H9 (cell line): ENCODE measurements at regions not wholly inside any gene's neighbourhood (a gene's known extent, or its start where the extent isn't known, plus 50 kb on each side); places are given as distances from the start of the nearest gene placed in this dataset.

Source experiments
- DNase-seq: peaks from one replicate; pipeline ENCODE4 v3.0.0-alpha.2; 2017
- H2AFZ ChIP-seq: one replicate; pipeline ENCODE4 v1.6.1; 2013; ENCODE audit warnings: mild to moderate bottlenecking, low read length, control low read depth, moderate library complexity
- H2AK5ac ChIP-seq: 2 replicates; pipeline ENCODE4 v1.6.1; 2013; ENCODE audit warnings: low read length, control low read depth, mixed read lengths; ENCODE audit not compliant: insufficient read length
- H2BK120ac ChIP-seq: one replicate; pipeline ENCODE4 v1.6.1; 2013; ENCODE audit warnings: low read depth, mild to moderate bottlenecking, low read length, control low read depth, inconsistent platforms; ENCODE audit not compliant: poor library complexity, severe bottlenecking
- H2BK12ac ChIP-seq: 2 replicates; pipeline ENCODE4 v1.6.1; 2013; ENCODE audit warnings: low read length, control low read depth, mixed read lengths, low read depth; ENCODE audit not compliant: insufficient read length
- H2BK15ac ChIP-seq: 2 replicates; pipeline ENCODE4 v1.6.1; 2013; ENCODE audit warnings: low read depth, low read length, control low read depth
- H2BK20ac ChIP-seq: one replicate; pipeline ENCODE4 v1.6.1; 2013; ENCODE audit warnings: low read depth, mild to moderate bottlenecking, low read length, control low read depth, inconsistent platforms; ENCODE audit not compliant: poor library complexity, severe bottlenecking
- H2BK5ac ChIP-seq: 2 replicates; pipeline ENCODE4 v1.6.1; 2013; ENCODE audit warnings: low read length, control low read depth, mixed read lengths; ENCODE audit not compliant: insufficient read length
- H3K14ac ChIP-seq: 2 replicates; pipeline ENCODE4 v1.6.1; 2013; ENCODE audit warnings: low read length, control low read depth; ENCODE audit not compliant: insufficient read depth
- H3K18ac ChIP-seq: 2 replicates; pipeline ENCODE4 v1.6.1; 2013; ENCODE audit warnings: low read depth, mild to moderate bottlenecking, mixed read lengths, low read length, control low read depth; ENCODE audit not compliant: insufficient read length
- H3K23ac ChIP-seq: 2 replicates; pipeline ENCODE4 v1.6.1; 2013; ENCODE audit warnings: low read length, control low read depth, mixed read lengths, low read depth; ENCODE audit not compliant: insufficient read length
- H3K23me2 ChIP-seq: 2 replicates; pipeline ENCODE4 v1.6.1; 2013; ENCODE audit warnings: low read depth, mild to moderate bottlenecking, mixed read lengths, low read length, control low read depth; ENCODE audit not compliant: insufficient read length, poor library complexity, severe bottlenecking
- H3K27ac ChIP-seq: 2 replicates; pipeline ENCODE4 v1.5.1; 2013; ENCODE audit warnings: low read length, control low read depth, mixed read lengths, low read depth; ENCODE audit not compliant: insufficient read length
- H3K27me3 ChIP-seq: 2 replicates; pipeline ENCODE4 v1.6.1; 2013; ENCODE audit warnings: low read length, control low read depth, inconsistent platforms; ENCODE audit not compliant: insufficient read depth
- H3K4ac ChIP-seq: 2 replicates; pipeline ENCODE4 v1.6.1; 2013; ENCODE audit warnings: low read depth, mild to moderate bottlenecking, control low read depth, inconsistent platforms, low read length, moderate library complexity
- H3K4me1 ChIP-seq: 2 replicates; pipeline ENCODE4 v1.6.1; 2013; ENCODE audit warnings: low read length, control low read depth, inconsistent platforms; ENCODE audit not compliant: insufficient read depth
- H3K4me2 ChIP-seq: 2 replicates; pipeline ENCODE4 v1.6.1; 2013; ENCODE audit warnings: low read length, control low read depth, mixed read lengths; ENCODE audit not compliant: insufficient read length, insufficient read depth
- H3K56ac ChIP-seq: 2 replicates; pipeline ENCODE4 v1.6.1; 2013; ENCODE audit warnings: low read depth, mild to moderate bottlenecking, mixed read lengths, low read length, control low read depth; ENCODE audit not compliant: insufficient read length
- H3K79me1 ChIP-seq: 2 replicates; pipeline ENCODE4 v1.6.1; 2013; ENCODE audit warnings: low read depth, mild to moderate bottlenecking, moderate library complexity, low read length, control low read depth, inconsistent platforms; ENCODE audit not compliant: insufficient read depth, poor library complexity, severe bottlenecking
- H3K79me2 ChIP-seq: 2 replicates; pipeline ENCODE4 v1.6.1; 2013; ENCODE audit warnings: low read length, control low read depth, inconsistent platforms; ENCODE audit not compliant: insufficient read depth
- H3K9ac ChIP-seq: 2 replicates; pipeline ENCODE4 v1.6.1; 2013; ENCODE audit warnings: low read length, control low read depth, mixed read lengths; ENCODE audit not compliant: insufficient read length; ENCODE audit errors: extremely low read depth
- H3K9me3 ChIP-seq: one replicate; pipeline ENCODE4 v1.6.1; 2013; ENCODE audit warnings: low read depth, low read length, inconsistent platforms; ENCODE audit not compliant: control insufficient read depth
- H3T11ph ChIP-seq: one replicate; pipeline ENCODE4 v1.6.1; 2013; ENCODE audit warnings: mild to moderate bottlenecking, low read length, control low read depth, inconsistent platforms
- H4K20me1 ChIP-seq: one replicate; pipeline ENCODE4 v1.6.1; 2013; ENCODE audit not compliant: control insufficient read depth, insufficient read length, insufficient read depth
- H4K5ac ChIP-seq: 2 replicates; pipeline ENCODE4 v1.6.1; 2013; ENCODE audit warnings: low read depth, mild to moderate bottlenecking, mixed read lengths, low read length, control low read depth; ENCODE audit not compliant: insufficient read length
- H4K8ac ChIP-seq: replicated peaks from 2 replicates; pipeline ENCODE4 v1.6.1; 2013; ENCODE audit warnings: low read length, control low read depth, mixed read lengths, low read depth; ENCODE audit not compliant: insufficient read length
- H4K91ac ChIP-seq: 2 replicates; pipeline ENCODE4 v1.6.1; 2013; ENCODE audit warnings: low read depth, mild to moderate bottlenecking, moderate library complexity, mixed read lengths, low read length, control low read depth; ENCODE audit not compliant: insufficient read length
- H3K27ac Mint-ChIP-seq, 3 experiments: 2 replicates in 2 of 3; 3 replicates in 1 of 3; pipeline ENCODE4 v1.8.0; 2020 to 2021; ENCODE audit warnings: mixed read lengths in 3 of 3, mild to moderate bottlenecking in 1 of 3, moderate library complexity in 1 of 3
- H3K27me3 Mint-ChIP-seq: 2 replicates; pipeline ENCODE4 v1.8.0; 2021; ENCODE audit warnings: low read depth, mild to moderate bottlenecking, moderate library complexity, mixed read lengths
- H3K36me3 Mint-ChIP-seq, 3 experiments: 2 replicates in 2 of 3; 3 replicates in 1 of 3; pipeline ENCODE4 v1.8.0; 2020 to 2021; ENCODE audit warnings: low read depth in 3 of 3, mixed read lengths in 3 of 3; ENCODE audit not compliant: insufficient read depth in 1 of 3
- H3K4me1 Mint-ChIP-seq, 2 experiments: 2 replicates each; pipeline ENCODE4 v1.8.0; 2020; ENCODE audit warnings: mixed read lengths in 2 of 2
- H3K4me3 Mint-ChIP-seq, 2 experiments: 2 replicates in 1 of 2; 3 replicates in 1 of 2; pipeline ENCODE4 v1.8.0; 2020 to 2021; ENCODE audit warnings: mild to moderate bottlenecking in 2 of 2, mixed read lengths in 2 of 2, moderate library complexity in 1 of 2
- H3K9me3 Mint-ChIP-seq, 2 experiments: 2 replicates in 1 of 2; 3 replicates in 1 of 2; pipeline ENCODE4 v1.8.0; 2020; ENCODE audit warnings: mild to moderate bottlenecking in 2 of 2, mixed read lengths in 2 of 2, moderate library complexity in 1 of 2
- WGBS: extraction: QIAGEN DNeasy Blood & Tissue Kit; methylation state at CpG from one replicate; pipeline ENCODE4 v1.1.7; 2013; ENCODE audit warnings: missing lambda C conversion rate, low lambda C conversion rate, mixed read lengths; ENCODE audit not compliant: insufficient read length; ENCODE audit errors: extremely low coverage; 5-methylcytosine and 5-hydroxymethylcytosine counted together
- TF ChIP-seq, protein P1 (sequence below): fragments of 200-600 bp; sonication (generic); conservative IDR thresholded peaks from 3 replicates; pipeline ENCODE4 v1.8.0; 2021; ENCODE audit warnings: antibody characterized with exemption, mild to moderate bottlenecking

DNA sequence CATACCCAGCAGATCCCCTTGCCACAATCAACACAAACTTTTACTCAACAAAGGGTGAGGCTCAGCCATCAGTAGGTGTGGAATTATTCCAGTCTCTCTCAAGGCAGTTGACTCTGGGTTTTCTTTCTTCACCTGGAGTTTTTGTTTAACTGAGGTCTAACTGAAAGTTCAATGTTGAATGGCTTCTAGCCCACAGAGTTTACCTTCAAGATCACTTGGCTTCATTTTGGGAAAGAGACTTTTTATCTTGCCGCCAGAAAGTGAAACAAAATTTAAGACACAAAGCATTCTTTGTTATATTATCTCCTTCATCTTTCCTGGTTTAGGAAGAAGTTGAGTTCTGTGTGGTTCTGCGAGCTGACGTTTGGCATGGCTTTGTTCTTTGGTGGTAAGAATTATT, 83.8 kb upstream of the RASGEF1B start:
- no peak overlapping the region for H2BK20ac ChIP-seq
- H2BK5ac ChIP-seq, result no peak overlapping the region
- Mint-ChIP-seq H3K9me3 (no peaks in the 10 kb centered on the region), H3K27me3 (no peaks in the 10 kb centered on the region), H3K4me1 (peaks cover 17 to 25% of the 10 kb centered on the region in 2 experiments), H3K36me3 (no peaks in the 10 kb centered on the region), H3K4me3 (no peak overlapping the region), H3K27ac (no peak overlapping the region; a peak in 1 of 7 replicates)
- no peak overlapping the region for H2BK15ac ChIP-seq
- no peak overlapping the region for H3K4me2 ChIP-seq
- H3K4me1 ChIP-seq, result no peaks in the 10 kb centered on the region; the same call in 1 of the 2 replicates
- no peak overlapping the region for H4K8ac ChIP-seq
- no CpG with 5 or more reads among the region's 3 CpGs for WGBS
- H2BK120ac ChIP-seq, result no peak overlapping the region
- no peaks in the 10 kb centered on the region for H3K79me2 ChIP-seq
- no peak overlapping the region for H2AFZ ChIP-seq
- H3K4ac ChIP-seq, result no peak overlapping the region
- no peak for DNase-seq
- no peaks in the 10 kb centered on the region for H3K27me3 ChIP-seq
- no peak overlapping the region for H2AK5ac ChIP-seq
- no peaks in the 10 kb centered on the region for H3K79me1 ChIP-seq
- H3K56ac ChIP-seq, result no peak overlapping the region
- no peak overlapping the region for H3K18ac ChIP-seq
- H3K23me2 ChIP-seq, result no peaks in the 10 kb centered on the region
- no peak overlapping the region for H3K27ac ChIP-seq
- H2BK12ac ChIP-seq, result no peak overlapping the region
- TF ChIP-seq, protein P1, sequence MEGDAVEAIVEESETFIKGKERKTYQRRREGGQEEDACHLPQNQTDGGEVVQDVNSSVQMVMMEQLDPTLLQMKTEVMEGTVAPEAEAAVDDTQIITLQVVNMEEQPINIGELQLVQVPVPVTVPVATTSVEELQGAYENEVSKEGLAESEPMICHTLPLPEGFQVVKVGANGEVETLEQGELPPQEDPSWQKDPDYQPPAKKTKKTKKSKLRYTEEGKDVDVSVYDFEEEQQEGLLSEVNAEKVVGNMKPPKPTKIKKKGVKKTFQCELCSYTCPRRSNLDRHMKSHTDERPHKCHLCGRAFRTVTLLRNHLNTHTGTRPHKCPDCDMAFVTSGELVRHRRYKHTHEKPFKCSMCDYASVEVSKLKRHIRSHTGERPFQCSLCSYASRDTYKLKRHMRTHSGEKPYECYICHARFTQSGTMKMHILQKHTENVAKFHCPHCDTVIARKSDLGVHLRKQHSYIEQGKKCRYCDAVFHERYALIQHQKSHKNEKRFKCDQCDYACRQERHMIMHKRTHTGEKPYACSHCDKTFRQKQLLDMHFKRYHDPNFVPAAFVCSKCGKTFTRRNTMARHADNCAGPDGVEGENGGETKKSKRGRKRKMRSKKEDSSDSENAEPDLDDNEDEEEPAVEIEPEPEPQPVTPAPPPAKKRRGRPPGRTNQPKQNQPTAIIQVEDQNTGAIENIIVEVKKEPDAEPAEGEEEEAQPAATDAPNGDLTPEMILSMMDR, result no peak
- no peak overlapping the region for H3K9ac ChIP-seq
- H4K5ac ChIP-seq, result no peak overlapping the region
- no peak overlapping the region for H3T11ph ChIP-seq
- H3K9me3 ChIP-seq, result no peaks in the 10 kb centered on the region
- H3K23ac ChIP-seq, result no peak overlapping the region
- no peak overlapping the region for H4K91ac ChIP-seq
- no peaks in the 10 kb centered on the region for H4K20me1 ChIP-seq
- H3K14ac ChIP-seq, result no peak overlapping the region
